DOHH2 (cell line): ENCODE measurements at regions not wholly inside any gene's neighbourhood (a gene's known extent, or its start where the extent isn't known, plus 50 kb on each side); places are given as distances from the start of the nearest gene placed in this dataset.

Source experiments
- H3F3A ChIP-seq: fragments of 200-600 bp; sonication (generic), shearing (Covaris generic); 2 replicates; pipeline ENCODE4 v1.6.0; 2016; ENCODE audit warnings: antibody characterized with exemption, mild to moderate bottlenecking; ENCODE audit not compliant: control insufficient read depth, insufficient read depth
- H3K27ac ChIP-seq: fragments of 200-600 bp; sonication (generic); 2 replicates; pipeline ENCODE4 v1.5.1; 2014; ENCODE audit warnings: low read depth, mild to moderate bottlenecking, low read length, moderate library complexity
- H3K27me3 ChIP-seq: fragments of 200-600 bp; sonication (generic); 2 replicates; pipeline ENCODE4 v1.6.1; 2014; ENCODE audit warnings: mild to moderate bottlenecking, low read length, mixed read lengths; ENCODE audit not compliant: control insufficient read depth
- H3K36me3 ChIP-seq: fragments of 200-600 bp; sonication (generic); 2 replicates; pipeline ENCODE4 v1.6.1; 2014; ENCODE audit warnings: mild to moderate bottlenecking, low read length, moderate library complexity, mixed read lengths; ENCODE audit not compliant: control insufficient read depth
- H3K4me1 ChIP-seq: fragments of 200-600 bp; sonication (generic); 2 replicates; pipeline ENCODE4 v1.6.1; 2014; ENCODE audit warnings: mild to moderate bottlenecking, low read length, mixed read lengths; ENCODE audit not compliant: control insufficient read depth
- H3K4me2 ChIP-seq: fragments of 200-600 bp; sonication (generic); 2 replicates; pipeline ENCODE4 v1.6.0; 2014; ENCODE audit warnings: mild to moderate bottlenecking, low read length, moderate library complexity
- H3K4me3 ChIP-seq: fragments of 200-600 bp; sonication (generic); 2 replicates; pipeline ENCODE4 v1.5.1; 2014; ENCODE audit warnings: mild to moderate bottlenecking, low read length, mixed read lengths
- H3K79me2 ChIP-seq: fragments of 200-600 bp; sonication (generic); 2 replicates; pipeline ENCODE4 v1.6.1; 2014; ENCODE audit warnings: mild to moderate bottlenecking, low read length, mixed read lengths; ENCODE audit not compliant: control insufficient read depth
- H3K9me2 ChIP-seq: fragments of 200-600 bp; sonication (generic); replicated peaks from 2 replicates; pipeline ENCODE4 v1.6.1; 2014; ENCODE audit warnings: mild to moderate bottlenecking, low read length, mixed read lengths; ENCODE audit not compliant: control insufficient read depth
- H3K9me3 ChIP-seq: fragments of 200-600 bp; sonication (generic); 2 replicates; pipeline ENCODE4 v1.6.1; 2014; ENCODE audit warnings: antibody characterized with exemption, low read length, mixed read lengths; ENCODE audit not compliant: control insufficient read depth, insufficient read depth
- H4K20me1 ChIP-seq: fragments of 200-600 bp; sonication (generic); 2 replicates; pipeline ENCODE4 v1.6.0; 2014; ENCODE audit warnings: low read depth, mild to moderate bottlenecking, antibody characterized with exemption, low read length, moderate library complexity; ENCODE audit not compliant: control insufficient read depth, insufficient read depth
- CTCF ChIP-seq: fragments of 200-600 bp; sonication (generic); IDR thresholded peaks from one replicate; pipeline ENCODE4 v1.5.1; 2014; ENCODE audit warnings: antibody characterized with exemption, mild to moderate bottlenecking, low read depth, low read length; ENCODE audit not compliant: poor library complexity, severe bottlenecking
- EZH2phosphoT487 ChIP-seq: fragments of 200-600 bp; sonication (generic); IDR thresholded peaks from 2 replicates; pipeline ENCODE4 v1.6.1; 2017; ENCODE audit warnings: borderline replicate concordance, mild to moderate bottlenecking, antibody characterized with exemption, low read length, moderate library complexity, mixed read lengths

- no peaks in the 10 kb centered on the region for H3K4me1 ChIP-seq
- H3F3A ChIP-seq: no peaks in the 10 kb centered on the region
- no peaks in the 10 kb centered on the region for H3K79me2 ChIP-seq
- no peak overlapping the region for H3K27ac ChIP-seq
- TF ChIP-seq CTCF (no peak), EZH2phosphoT487 (no peak)
- no peaks in the 10 kb centered on the region for H3K36me3 ChIP-seq
- H3K4me3 ChIP-seq: no peak overlapping the region
- no peak overlapping the region for H3K4me2 ChIP-seq
- H3K9me2 ChIP-seq: no peaks in the 10 kb centered on the region
- H4K20me1 ChIP-seq: no peaks in the 10 kb centered on the region
- H3K27me3 ChIP-seq: no peaks in the 10 kb centered on the region
- H3K9me3 ChIP-seq: no peaks in the 10 kb centered on the region
Measured at GRCh38 chr15:61752001-61752400, 308.2 kb downstream of the VPS13C start.

GRCh38 chr15:61750271-61751084 lies 309.8 kb downstream of the VPS13C start:
- Histone ChIP-seq H3K79me2 (no peaks in the 10 kb centered on the region), H3K9me3 (no peaks in the 10 kb centered on the region), H3K4me1 (no peaks in the 10 kb centered on the region), H3F3A (no peaks in the 10 kb centered on the region), H3K27ac (no peak overlapping the region), H3K27me3 (no peaks in the 10 kb centered on the region), H4K20me1 (no peaks in the 10 kb centered on the region), H3K36me3 (no peaks in the 10 kb centered on the region), H3K9me2 (no peaks in the 10 kb centered on the region), H3K4me2 (no peak overlapping the region), H3K4me3 (no peak overlapping the region)
- TF ChIP-seq CTCF: no peak
- TF ChIP-seq EZH2phosphoT487: no peak

- TF ChIP-seq EZH2phosphoT487 (no peak), CTCF (no peak)
- Histone ChIP-seq H3K27me3 (no peaks in the 10 kb centered on the region), H4K20me1 (no peaks in the 10 kb centered on the region), H3K4me1 (no peaks in the 10 kb centered on the region), H3K27ac (no peak overlapping the region), H3K4me3 (no peak overlapping the region), H3F3A (no peaks in the 10 kb centered on the region), H3K36me3 (no peaks in the 10 kb centered on the region), H3K4me2 (no peak overlapping the region), H3K79me2 (no peaks in the 10 kb centered on the region), H3K9me3 (no peaks in the 10 kb centered on the region), H3K9me2 (no peaks in the 10 kb centered on the region)
Measured at GRCh38 chr15:61749169-61749568, 311.1 kb downstream of the VPS13C start.
